ENCODE measurements at regions not wholly inside any gene's neighbourhood (a gene's known extent, or its start where the extent isn't known, plus 50 kb on each side); places are given as distances from the start of the nearest gene placed in this dataset.

DNA sequence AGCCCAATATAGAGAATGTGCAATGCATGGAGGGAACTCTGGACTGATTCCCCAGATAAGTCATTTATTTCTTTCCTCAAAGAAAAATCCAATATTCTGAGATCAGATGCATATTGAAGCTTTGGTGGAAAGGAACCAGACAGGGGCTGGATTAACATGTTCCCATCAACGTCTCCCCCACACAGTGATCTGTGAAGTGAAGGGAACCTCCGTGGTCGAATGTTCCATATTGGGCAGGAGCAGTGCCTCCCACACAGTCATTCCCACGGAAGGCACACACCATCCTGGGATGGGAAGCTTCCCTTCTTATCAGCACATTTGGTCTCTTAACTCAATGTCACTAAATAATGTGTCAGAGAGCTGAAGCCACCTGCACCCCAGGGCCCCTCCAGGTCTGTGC, 247.1 kb downstream of the BCL11B start:
- Histone ChIP-seq H3K9me3 (ENCODE audit: low read length) (no peaks in the 10 kb centered on the region), H3K9me2 (ENCODE audit: insufficient read depth, low read length) (no peaks in the 10 kb centered on the region), H3K4me2 (ENCODE audit: low read length) (no peak overlapping the region), H3K4me3 (ENCODE audit: low read length) (no peak overlapping the region), H3K9ac (ENCODE audit: low read length) (no peak overlapping the region), H2AFZ (ENCODE audit: low read depth, low read length) (no peak overlapping the region), H4K20me1 (ENCODE audit: insufficient read depth) (no peaks in the 10 kb centered on the region), H3F3A (ENCODE audit: insufficient read depth, low read length, poor library complexity, severe bottlenecking) (no peaks in the 10 kb centered on the region), H3K36me3 (ENCODE audit: insufficient read depth, low read length) (no peaks in the 10 kb centered on the region), H3K27ac (ENCODE audit: low read length) (no peak overlapping the region), H3K79me2 (replicated peaks; ENCODE audit: insufficient read depth, low read length) (no peaks in the 10 kb centered on the region), H3K27me3 (ENCODE audit: insufficient read depth, low read depth, low read length) (no peaks in the 10 kb centered on the region)
- TF ChIP-seq TAF1 (IDR thresholded peaks at IDR 0.05; ENCODE audit: low read depth) (no peak), EP300 (conservative IDR thresholded peaks at IDR 0.05; ENCODE audit: poor library complexity, severe bottlenecking) (no peak), POLR2AphosphoS5 (IDR thresholded peaks at IDR 0.05) (no peak), EZH2 (IDR thresholded peaks at IDR 0.05; ENCODE audit: borderline replicate concordance, insufficient read depth, low read length, poor library complexity, severe bottlenecking) (no peak), SMC3 (conservative IDR thresholded peaks at IDR 0.05; ENCODE audit: poor library complexity) (no peak), MXI1 (conservative IDR thresholded peaks at IDR 0.05; ENCODE audit: poor library complexity, severe bottlenecking) (no peak), CTCF (IDR thresholded peaks at IDR 0.05; ENCODE audit: poor library complexity, severe bottlenecking) (no peak), RAD21 (conservative IDR thresholded peaks at IDR 0.05) (no peak), REST (IDR thresholded peaks at IDR 0.05; ENCODE audit: borderline replicate concordance) (no peak)

- H3K79me2 ChIP-seq (replicated peaks; ENCODE audit: insufficient read depth, low read length) = no peaks in the 10 kb centered on the region
- TF ChIP-seq REST (IDR thresholded peaks at IDR 0.05; ENCODE audit: borderline replicate concordance) = no peak
- TF ChIP-seq EP300 (conservative IDR thresholded peaks at IDR 0.05; ENCODE audit: poor library complexity, severe bottlenecking) = no peak
- TF ChIP-seq MXI1 (conservative IDR thresholded peaks at IDR 0.05; ENCODE audit: poor library complexity, severe bottlenecking) = no peak
- TF ChIP-seq SMC3 (conservative IDR thresholded peaks at IDR 0.05; ENCODE audit: poor library complexity) = no peak
- TF ChIP-seq TAF1 (IDR thresholded peaks at IDR 0.05; ENCODE audit: low read depth) = no peak
- no peak for TF ChIP-seq RAD21 (conservative IDR thresholded peaks at IDR 0.05)
- TF ChIP-seq POLR2AphosphoS5 (IDR thresholded peaks at IDR 0.05) = no peak
- TF ChIP-seq CTCF (IDR thresholded peaks at IDR 0.05; ENCODE audit: poor library complexity, severe bottlenecking) = no peak
- no peak for TF ChIP-seq EZH2 (IDR thresholded peaks at IDR 0.05; ENCODE audit: borderline replicate concordance, insufficient read depth, low read length, poor library complexity, severe bottlenecking)
Measured at GRCh38 chr14:99025418-99025817, 246.6 kb downstream of the BCL11B start.

More at GRCh38 chr14:99025418-99025817, 246.6 kb downstream of the BCL11B start:
- no peaks in the 10 kb centered on the region for H3K27me3 ChIP-seq (ENCODE audit: insufficient read depth, low read depth, low read length)
- no peak overlapping the region for H3K4me3 ChIP-seq (ENCODE audit: low read length)
- H3K4me2 ChIP-seq (ENCODE audit: low read length) = no peak overlapping the region
- no peaks in the 10 kb centered on the region for H3K9me3 ChIP-seq (ENCODE audit: low read length)
- H3K36me3 ChIP-seq (ENCODE audit: insufficient read depth, low read length) = no peaks in the 10 kb centered on the region
- H3K9ac ChIP-seq (ENCODE audit: low read length) = no peak overlapping the region
- no peaks in the 10 kb centered on the region for H4K20me1 ChIP-seq (ENCODE audit: insufficient read depth)
- no peaks in the 10 kb centered on the region for H3K9me2 ChIP-seq (ENCODE audit: insufficient read depth, low read length)
- H3K27ac ChIP-seq (ENCODE audit: low read length) = no peak overlapping the region
- no peaks in the 10 kb centered on the region for H3F3A ChIP-seq (ENCODE audit: insufficient read depth, low read length, poor library complexity, severe bottlenecking)
- no peak overlapping the region for H2AFZ ChIP-seq (ENCODE audit: low read depth, low read length)

Data from neural cell (in vitro differentiated cells).